ENCODE measurements at regions not wholly inside any gene's neighbourhood (a gene's known extent, or its start where the extent isn't known, plus 50 kb on each side); places are given as distances from the start of the nearest gene placed in this dataset.

- no peak for TF ChIP-seq CTCF (IDR thresholded peaks at IDR 0.05; ENCODE audit: low read depth, low read length, missing control alignments)
- no peak for DNase-seq (ENCODE audit: extremely low read depth, low read depth)
- no peak overlapping the region for H3K4me3 ChIP-seq (replicated peaks; ENCODE audit: low read depth, low read length)
Measured at GRCh38 chr1:106194206-106194605, 862.3 kb upstream of the PRMT6 start.

GRCh38 chr1:106200711-106201110 is 855.8 kb upstream of the PRMT6 start:
- no peak for TF ChIP-seq CTCF (IDR thresholded peaks at IDR 0.05; ENCODE audit: low read depth, low read length, missing control alignments)
- H3K4me3 ChIP-seq (replicated peaks; ENCODE audit: low read depth, low read length) = no peak overlapping the region
- DNase-seq (ENCODE audit: extremely low read depth, low read depth) = no peak

- no peak overlapping the region for H3K4me3 ChIP-seq (replicated peaks; ENCODE audit: low read depth, low read length)
- no peak for TF ChIP-seq CTCF (IDR thresholded peaks at IDR 0.05; ENCODE audit: low read depth, low read length, missing control alignments)
- no peak for DNase-seq (ENCODE audit: extremely low read depth, low read depth)
Measured at GRCh38 chr1:106207185-106207584, 849.3 kb upstream of the PRMT6 start.

GRCh38 chr1:106217765-106218164 is 838.7 kb upstream of the PRMT6 start:
- no peak overlapping the region for H3K4me3 ChIP-seq (replicated peaks; ENCODE audit: low read depth, low read length)
- no peak for DNase-seq (ENCODE audit: extremely low read depth, low read depth)
- TF ChIP-seq CTCF (IDR thresholded peaks at IDR 0.05; ENCODE audit: low read depth, low read length, missing control alignments) = no peak

GRCh38 chr1:106222403-106222802 is 834.1 kb upstream of the PRMT6 start:
- H3K4me3 ChIP-seq (replicated peaks; ENCODE audit: low read depth, low read length) = no peak overlapping the region
- DNase-seq (ENCODE audit: extremely low read depth, low read depth) = no peak
- no peak for TF ChIP-seq CTCF (IDR thresholded peaks at IDR 0.05; ENCODE audit: low read depth, low read length, missing control alignments)

- no peak overlapping the region for H3K4me3 ChIP-seq (replicated peaks; ENCODE audit: low read depth, low read length)
- DNase-seq (ENCODE audit: extremely low read depth, low read depth) = no peak
- TF ChIP-seq CTCF (IDR thresholded peaks at IDR 0.05; ENCODE audit: low read depth, low read length, missing control alignments) = no peak
Measured at GRCh38 chr1:106223213-106223612, 833.3 kb upstream of the PRMT6 start.

- no peak for TF ChIP-seq CTCF (IDR thresholded peaks at IDR 0.05; ENCODE audit: low read depth, low read length, missing control alignments)
- no peak for DNase-seq (ENCODE audit: extremely low read depth, low read depth)
Measured at GRCh38 chr1:106224426-106224825, 832.0 kb upstream of the PRMT6 start.

More at GRCh38 chr1:106224426-106224825, 832.0 kb upstream of the PRMT6 start:
- H3K4me3 ChIP-seq (replicated peaks; ENCODE audit: low read depth, low read length) = no peak overlapping the region
